Effector memory CD4-positive, alpha-beta T cell (primary cell): ENCODE measurements at regions not wholly inside any gene's neighbourhood (a gene's known extent, or its start where the extent isn't known, plus 50 kb on each side); places are given as distances from the start of the nearest gene placed in this dataset.
A peak's percentile ranks its signal among the peaks of the same experiment; 100 is the strongest.
"Not testable (repeated sequence)": the region's sequence is repeated elsewhere in the genome, so short reads cannot be mapped to it uniquely, and the experiment has no call there.

Experiments used
- DNase-seq, 3 donors: peaks; one replicate each; pipeline ENCODE4 v3.0.0-alpha.2; 2020
- H3K27ac ChIP-seq: 2 replicates; pipeline ENCODE4 v1.7.0; 2013; ENCODE audit warnings: mild to moderate bottlenecking, low read length, moderate library complexity; ENCODE audit not compliant: insufficient read depth, poor library complexity, severe bottlenecking
- H3K27me3 ChIP-seq: replicated peaks from 2 replicates; pipeline ENCODE4 v1.7.0; 2013; ENCODE audit warnings: mild to moderate bottlenecking, low read length; ENCODE audit not compliant: insufficient read depth, control insufficient read depth, poor library complexity, severe bottlenecking
- H3K36me3 ChIP-seq: 2 replicates; pipeline ENCODE4 v1.7.0; 2013; ENCODE audit warnings: mild to moderate bottlenecking, low read length, moderate library complexity; ENCODE audit not compliant: control insufficient read depth, insufficient read depth
- H3K4me1 ChIP-seq: 2 replicates; pipeline ENCODE4 v1.7.0; 2013; ENCODE audit warnings: low read length, mild to moderate bottlenecking; ENCODE audit not compliant: control insufficient read depth, insufficient read depth, poor library complexity, severe bottlenecking
- H3K4me3 ChIP-seq: 2 replicates; pipeline ENCODE4 v1.7.0; 2013; ENCODE audit warnings: low read length, low read depth, mild to moderate bottlenecking; ENCODE audit not compliant: insufficient read depth, poor library complexity, severe bottlenecking
- H3K9me3 ChIP-seq: 2 replicates; pipeline ENCODE4 v1.7.0; 2013; ENCODE audit warnings: mild to moderate bottlenecking, low read length, moderate library complexity; ENCODE audit not compliant: control insufficient read depth

DNA sequence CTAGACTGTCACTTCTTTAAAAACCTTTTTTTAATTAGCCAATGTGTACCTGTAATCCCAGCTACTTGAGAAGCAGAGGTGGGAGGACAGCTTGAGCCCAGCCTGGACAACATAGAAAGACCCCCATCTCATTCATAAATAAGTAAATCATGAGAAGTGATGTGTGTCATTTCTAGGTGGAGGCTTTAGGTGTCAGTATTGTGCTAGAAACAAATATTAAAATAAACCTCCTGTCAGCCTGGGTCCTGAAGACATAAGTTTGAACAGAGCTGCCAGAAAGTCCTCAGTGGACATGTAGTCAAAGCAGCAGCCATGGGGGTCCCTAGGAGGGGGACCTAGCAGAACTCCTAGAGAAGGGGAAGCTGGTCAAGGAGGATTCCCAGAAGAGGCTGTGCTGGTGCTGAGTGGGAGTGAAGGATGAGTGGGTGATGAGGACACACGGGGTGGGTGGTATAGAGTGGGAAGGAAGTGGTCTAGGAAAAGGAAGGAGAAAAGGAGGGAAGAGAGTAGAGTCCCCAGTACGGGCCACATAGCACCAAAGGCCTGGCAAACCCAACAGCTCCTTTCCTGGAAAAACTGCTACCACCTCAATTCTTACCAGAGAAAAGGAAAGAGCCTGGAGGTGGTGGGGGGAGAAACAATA, 316.6 kb upstream of the NCKAP5 start:
- no peak overlapping the region for H3K4me3 ChIP-seq
- no peak for DNase-seq
- no peaks in the 10 kb centered on the region for H3K36me3 ChIP-seq
- H3K27ac ChIP-seq = no peak overlapping the region
- no peaks in the 10 kb centered on the region for H3K4me1 ChIP-seq
- no peaks in the 10 kb centered on the region for H3K27me3 ChIP-seq
- H3K9me3 ChIP-seq = no peaks in the 10 kb centered on the region

DNA sequence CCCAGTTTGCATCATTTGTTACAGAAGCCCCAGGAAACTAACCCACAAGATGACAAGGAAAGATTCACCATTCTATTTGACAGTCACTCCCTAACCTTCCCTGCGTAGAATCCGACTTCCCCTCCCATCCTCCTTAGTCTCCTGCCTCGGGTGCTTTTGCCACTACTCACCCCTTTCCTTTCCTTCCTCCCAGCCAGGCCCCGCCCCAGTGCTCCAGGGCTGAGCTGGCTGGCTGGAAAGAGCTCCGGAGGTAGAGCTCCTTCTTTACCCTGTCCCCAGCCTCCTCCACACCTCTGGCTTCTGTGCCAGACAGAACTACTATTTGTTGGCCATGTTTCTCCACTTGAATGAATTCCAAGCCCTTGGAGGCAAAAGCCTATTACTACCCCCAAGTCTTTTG, 317.6 kb upstream of the NCKAP5 start:
- no peaks in the 10 kb centered on the region for H3K4me1 ChIP-seq
- no peaks in the 10 kb centered on the region for H3K9me3 ChIP-seq
- H3K27ac ChIP-seq = no peak overlapping the region
- no peaks in the 10 kb centered on the region for H3K27me3 ChIP-seq
- H3K36me3 ChIP-seq = no peaks in the 10 kb centered on the region
- no peak for DNase-seq
- no peak overlapping the region for H3K4me3 ChIP-seq

DNA sequence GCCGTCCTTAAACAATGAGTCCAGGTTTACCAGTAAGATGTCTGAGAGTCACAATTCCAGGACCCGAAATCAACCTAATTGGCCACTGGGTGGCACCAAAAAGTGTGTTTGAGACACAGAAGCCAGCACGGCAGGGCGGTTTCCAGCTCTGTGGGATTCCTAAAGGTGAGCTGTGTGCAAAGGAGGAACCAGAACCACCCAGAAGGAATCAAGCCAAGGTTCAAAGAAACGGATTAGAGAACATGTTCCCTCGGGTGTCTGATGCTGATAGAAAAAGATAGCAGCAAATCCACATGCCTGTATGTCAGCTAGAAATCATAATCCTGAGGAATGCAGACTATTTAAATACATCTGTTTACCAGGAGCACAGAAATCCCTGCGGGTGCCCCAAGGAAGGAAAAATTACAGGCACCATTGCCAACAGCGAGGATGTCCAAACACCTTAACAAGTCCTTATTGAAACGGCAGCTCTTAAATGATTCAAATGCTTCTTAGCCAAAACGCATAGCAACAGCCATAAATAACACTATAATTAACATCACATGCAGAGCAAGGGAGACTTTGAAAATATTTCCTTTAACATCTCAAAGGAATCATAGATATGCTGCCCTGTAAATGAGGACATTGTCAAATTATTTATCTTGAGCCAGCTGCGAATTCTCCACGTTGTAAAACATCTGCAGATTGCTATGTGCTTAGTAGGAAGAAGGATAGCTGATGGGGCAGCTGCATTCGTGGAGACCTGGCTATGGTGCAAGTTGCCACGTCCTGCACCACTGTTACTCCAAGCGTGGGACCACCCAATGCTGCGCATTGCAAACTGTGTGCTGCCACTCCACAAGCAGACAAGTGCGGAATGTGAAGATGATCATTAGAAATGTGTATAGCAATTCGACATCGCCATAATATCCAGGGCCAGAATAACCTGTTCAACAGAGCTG, 318.7 kb upstream of the NCKAP5 start:
- peak; percentile 4 to 29 (median 22) for DNase-seq
- no peaks in the 10 kb centered on the region for H3K27me3 ChIP-seq
- no peaks in the 10 kb centered on the region for H3K4me1 ChIP-seq
- H3K36me3 ChIP-seq = no peaks in the 10 kb centered on the region
- no peaks in the 10 kb centered on the region for H3K9me3 ChIP-seq
- no peak overlapping the region for H3K27ac ChIP-seq
- no peak overlapping the region for H3K4me3 ChIP-seq

DNA sequence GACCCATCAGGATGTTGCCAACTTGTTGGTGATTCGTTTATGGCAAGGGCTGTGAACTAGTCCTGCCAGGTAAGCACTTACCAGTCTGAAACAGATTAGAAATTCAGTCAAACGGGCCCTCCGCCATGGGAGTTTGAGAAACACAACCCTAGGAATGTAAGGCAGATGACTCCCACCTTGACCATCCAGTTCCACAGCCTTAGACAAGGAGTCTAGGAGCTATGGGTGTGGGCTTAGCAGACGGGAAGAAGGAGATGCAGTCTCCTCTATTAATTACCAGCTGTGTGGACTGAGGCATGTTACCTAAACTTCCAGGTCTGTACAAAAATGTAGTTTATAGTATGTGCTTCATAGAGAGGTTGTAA, 319.4 kb upstream of the NCKAP5 start:
- no peaks in the 10 kb centered on the region for H3K36me3 ChIP-seq
- H3K4me3 ChIP-seq = no peak overlapping the region
- H3K27me3 ChIP-seq = no peaks in the 10 kb centered on the region
- H3K27ac ChIP-seq = no peak overlapping the region
- no peaks in the 10 kb centered on the region for H3K4me1 ChIP-seq
- no peak for DNase-seq
- H3K9me3 ChIP-seq = no peaks in the 10 kb centered on the region

DNA sequence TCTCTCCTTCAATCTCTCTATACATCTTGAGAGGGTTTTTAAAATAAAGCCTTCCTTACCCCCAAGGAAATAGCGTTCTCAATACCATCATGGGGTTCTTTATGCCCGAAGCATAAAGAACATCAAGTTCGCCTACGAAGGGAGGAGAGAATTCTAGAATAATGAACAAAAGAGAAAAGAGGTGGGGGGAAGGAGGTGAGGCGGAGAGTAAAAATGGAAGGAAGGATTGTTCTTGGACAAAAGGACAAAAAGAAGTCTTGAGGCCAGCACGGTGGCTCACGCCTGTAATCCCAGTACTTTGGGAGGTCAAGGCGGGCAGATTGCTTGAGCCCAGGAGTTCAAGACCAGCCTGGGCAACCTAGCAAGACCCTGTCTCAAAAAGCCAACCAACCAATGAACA, 319.8 kb upstream of the NCKAP5 start:
- H3K9me3 ChIP-seq = no peaks in the 10 kb centered on the region
- no peaks in the 10 kb centered on the region for H3K36me3 ChIP-seq
- DNase-seq = no peak
- H3K4me1 ChIP-seq = no peaks in the 10 kb centered on the region
- no peaks in the 10 kb centered on the region for H3K27me3 ChIP-seq
- no peak overlapping the region for H3K27ac ChIP-seq
- H3K4me3 ChIP-seq = no peak overlapping the region

DNA sequence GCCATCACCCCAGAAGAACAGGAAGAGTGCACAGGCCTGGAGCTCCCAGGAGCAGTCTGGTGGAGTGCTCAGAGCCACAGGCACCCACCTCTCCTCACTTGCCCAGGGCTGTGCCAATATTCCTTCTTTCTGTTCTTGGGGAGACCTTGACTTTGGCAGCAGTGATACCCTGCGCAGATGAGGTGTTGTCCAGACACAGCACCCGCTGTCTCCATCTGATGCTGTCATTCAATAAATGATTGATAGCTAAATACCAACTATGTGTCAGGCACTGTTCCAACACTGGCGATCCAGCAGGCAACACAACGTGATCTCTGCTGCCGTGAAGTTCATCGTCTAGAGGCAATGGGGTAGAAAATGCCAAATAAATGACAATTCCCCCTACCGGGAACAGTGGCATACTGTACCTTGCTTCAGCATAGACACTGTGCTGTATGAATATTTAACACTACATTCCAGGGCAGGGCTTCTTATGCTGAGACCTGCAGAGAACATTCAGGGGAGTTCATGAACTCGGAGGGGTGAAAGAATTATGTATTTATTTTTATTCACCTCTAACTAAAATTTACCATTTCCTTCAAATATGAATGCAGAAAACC, 320.5 kb upstream of the NCKAP5 start:
- Histone ChIP-seq H3K27me3 (no peaks in the 10 kb centered on the region), H3K36me3 (no peaks in the 10 kb centered on the region), H3K4me1 (no peaks in the 10 kb centered on the region), H3K9me3 (no peaks in the 10 kb centered on the region), H3K4me3 (no peak overlapping the region), H3K27ac (no peak overlapping the region)
- no peak for DNase-seq

DNA sequence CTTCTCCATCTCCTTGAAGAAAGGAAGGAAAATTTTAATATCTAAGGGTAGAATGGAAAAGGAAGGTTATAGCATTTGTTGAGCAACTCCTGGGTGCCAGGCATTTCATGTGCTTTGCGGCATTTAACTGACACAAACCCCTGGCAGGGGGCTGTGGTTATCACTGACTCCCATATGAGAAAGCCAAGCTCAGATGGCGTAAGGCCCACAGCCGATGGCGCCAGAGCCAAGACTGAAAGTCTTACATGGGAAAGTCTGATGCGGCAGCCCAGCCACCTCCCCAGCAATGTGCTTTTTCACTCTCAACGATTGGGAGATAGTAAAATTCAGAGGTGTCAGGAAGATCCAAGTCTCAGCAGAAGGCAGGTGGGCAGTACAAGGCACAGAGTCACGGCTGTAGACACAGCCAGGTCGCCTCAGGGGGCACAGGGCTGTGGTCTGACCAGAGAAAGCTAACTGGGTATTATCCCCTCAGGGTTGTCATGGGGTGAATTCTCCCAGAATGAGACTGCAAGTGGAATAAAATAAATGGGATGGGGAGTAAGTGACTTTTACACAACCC, 324.2 kb upstream of the NCKAP5 start:
- H3K27me3 ChIP-seq = no peaks in the 10 kb centered on the region
- no peaks in the 10 kb centered on the region for H3K36me3 ChIP-seq
- no peaks in the 10 kb centered on the region for H3K4me1 ChIP-seq
- H3K9me3 ChIP-seq = no peaks in the 10 kb centered on the region
- no peak for DNase-seq
- H3K4me3 ChIP-seq = no peak overlapping the region
- H3K27ac ChIP-seq = no peak overlapping the region

DNA sequence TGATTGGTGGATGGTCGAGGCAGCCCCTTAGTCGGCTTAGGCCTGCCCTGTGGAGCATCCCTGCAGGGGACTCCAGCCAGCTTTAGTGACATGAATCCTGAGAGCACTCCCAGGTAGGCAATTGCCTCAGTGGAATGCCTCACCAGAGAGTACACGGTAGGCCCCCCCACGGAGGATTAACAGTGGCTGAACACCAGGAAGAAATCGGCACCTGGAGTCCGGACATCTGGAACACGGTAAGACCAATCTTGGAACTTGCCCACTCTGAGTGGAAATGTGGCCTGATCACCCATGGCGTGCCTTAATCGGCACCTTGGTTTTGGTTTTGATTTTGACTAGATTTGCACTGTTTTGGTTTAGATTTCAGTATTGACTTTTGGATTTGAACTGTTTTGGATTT, 326.2 kb upstream of the NCKAP5 start:
- H3K4me1 ChIP-seq = no peaks in the 10 kb centered on the region
- H3K27ac ChIP-seq = no peak overlapping the region
- no peak overlapping the region for H3K4me3 ChIP-seq
- no peaks in the 10 kb centered on the region for H3K27me3 ChIP-seq
- no peaks in the 10 kb centered on the region for H3K9me3 ChIP-seq
- no peak for DNase-seq
- H3K36me3 ChIP-seq = no peaks in the 10 kb centered on the region

DNA sequence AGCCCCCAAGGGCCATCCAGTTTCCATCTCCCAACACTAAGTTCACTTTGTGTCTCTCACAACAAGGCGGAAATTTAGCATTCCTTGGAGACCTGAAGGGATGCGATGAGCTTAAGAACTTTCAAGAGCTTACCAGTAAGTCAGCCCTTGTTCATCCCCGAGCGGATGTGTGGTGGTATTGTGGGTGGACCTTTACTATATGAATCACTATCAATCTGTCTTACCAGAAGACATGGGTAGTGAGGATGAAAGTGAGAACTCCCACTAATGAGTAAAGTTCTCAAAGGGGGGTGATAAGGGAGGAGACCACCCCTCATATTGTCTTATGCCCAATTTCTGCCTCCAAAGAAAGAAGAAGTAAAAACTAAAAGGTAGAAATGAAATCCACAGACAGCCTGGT, 329.6 kb upstream of the NCKAP5 start:
- H3K27ac ChIP-seq, H3K4me1 ChIP-seq, H3K9me3 ChIP-seq, DNase-seq, H3K27me3 ChIP-seq, H3K36me3 ChIP-seq, H3K4me3 ChIP-seq: not testable (repeated sequence)

DNA sequence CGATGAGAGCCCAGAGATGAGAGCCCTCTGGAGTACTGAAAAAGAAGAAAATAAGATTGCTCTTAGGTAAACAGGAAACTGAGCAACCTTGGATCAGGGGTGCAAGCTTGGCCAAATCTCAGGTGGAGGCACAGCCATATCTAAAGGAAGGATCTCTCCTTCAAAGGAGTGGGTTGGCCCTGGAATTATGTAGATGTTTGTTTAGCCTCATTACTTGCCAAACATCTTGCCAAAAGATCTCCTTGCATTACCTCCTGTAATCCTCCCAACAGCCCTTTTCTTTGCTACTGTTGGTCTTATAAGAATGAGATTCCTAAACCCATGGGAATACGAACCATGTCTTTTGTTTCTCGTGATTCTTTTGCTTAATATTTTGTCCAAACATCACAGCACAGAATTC, 332.6 kb upstream of the NCKAP5 start:
- Histone ChIP-seq H3K4me3 (no peak overlapping the region), H3K27ac (no peak overlapping the region), H3K9me3 (no peaks in the 10 kb centered on the region), H3K4me1 (no peaks in the 10 kb centered on the region), H3K27me3 (no peaks in the 10 kb centered on the region), H3K36me3 (no peaks in the 10 kb centered on the region)
- no peak for DNase-seq
